ENCODE measurements at regions not wholly inside any gene's neighbourhood (a gene's known extent, or its start where the extent isn't known, plus 50 kb on each side); places are given as distances from the start of the nearest gene placed in this dataset.

DNA sequence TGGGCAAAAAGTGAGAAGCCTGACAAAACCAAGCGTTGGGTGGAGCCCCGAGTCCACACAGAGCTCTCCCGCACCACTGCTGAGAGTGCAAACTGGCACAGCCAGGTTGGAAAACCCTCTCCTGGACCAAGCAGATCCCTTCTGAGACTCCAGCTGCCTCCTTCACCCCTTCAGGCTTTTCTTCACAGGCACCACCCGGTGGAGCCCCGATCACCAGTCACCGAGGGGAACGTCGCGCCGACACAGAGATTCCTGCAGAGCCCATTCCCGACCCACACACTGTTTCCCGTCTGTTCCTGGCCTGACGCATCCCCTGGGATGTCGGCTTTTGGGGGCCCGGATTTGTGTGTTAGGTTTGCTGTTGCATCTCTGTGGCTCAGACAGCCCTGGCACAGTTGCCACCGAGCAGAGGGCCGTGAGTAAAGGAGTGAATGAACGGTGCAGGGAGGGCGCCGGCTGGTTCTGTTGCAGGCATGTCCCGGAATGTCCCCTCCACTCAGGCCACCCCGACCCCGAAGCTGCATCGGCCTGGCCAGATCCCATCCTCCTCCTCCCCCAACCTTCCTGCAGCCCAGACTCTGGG, 51.0 kb upstream of the INPP5A start:
- intact Hi-C loops (cut with DNase I; ENCODE audit: low total_unique reads) = no loop called here
- Histone ChIP-seq H3K4me1 (peaks cover 0 to 13% (median 6%) of the 10 kb centered on the region in 4 donors), H3K36me3 (no peaks in the 10 kb centered on the region), H3K4me3 (no peak overlapping the region), H3K27me3 (no peaks in the 10 kb centered on the region), H3K9me3 (no peaks in the 10 kb centered on the region), H3K27ac (no peak overlapping the region)
- TF ChIP-seq, protein P1, sequence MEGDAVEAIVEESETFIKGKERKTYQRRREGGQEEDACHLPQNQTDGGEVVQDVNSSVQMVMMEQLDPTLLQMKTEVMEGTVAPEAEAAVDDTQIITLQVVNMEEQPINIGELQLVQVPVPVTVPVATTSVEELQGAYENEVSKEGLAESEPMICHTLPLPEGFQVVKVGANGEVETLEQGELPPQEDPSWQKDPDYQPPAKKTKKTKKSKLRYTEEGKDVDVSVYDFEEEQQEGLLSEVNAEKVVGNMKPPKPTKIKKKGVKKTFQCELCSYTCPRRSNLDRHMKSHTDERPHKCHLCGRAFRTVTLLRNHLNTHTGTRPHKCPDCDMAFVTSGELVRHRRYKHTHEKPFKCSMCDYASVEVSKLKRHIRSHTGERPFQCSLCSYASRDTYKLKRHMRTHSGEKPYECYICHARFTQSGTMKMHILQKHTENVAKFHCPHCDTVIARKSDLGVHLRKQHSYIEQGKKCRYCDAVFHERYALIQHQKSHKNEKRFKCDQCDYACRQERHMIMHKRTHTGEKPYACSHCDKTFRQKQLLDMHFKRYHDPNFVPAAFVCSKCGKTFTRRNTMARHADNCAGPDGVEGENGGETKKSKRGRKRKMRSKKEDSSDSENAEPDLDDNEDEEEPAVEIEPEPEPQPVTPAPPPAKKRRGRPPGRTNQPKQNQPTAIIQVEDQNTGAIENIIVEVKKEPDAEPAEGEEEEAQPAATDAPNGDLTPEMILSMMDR (IDR thresholded peaks at IDR 0.05) = no peak
- TF ChIP-seq POLR2A (IDR thresholded peaks at IDR 0.05) = no peak
- no peak for TF ChIP-seq POLR2AphosphoS5 (IDR thresholded peaks at IDR 0.05)
- TF ChIP-seq EP300 (IDR thresholded peaks at IDR 0.05) = no peak
- no peak for DNase-seq
- WGBS, 5 donors = 84 to 90% (median 88%) methylated on average over 17 to 24 of the region's 24 CpGs

DNA sequence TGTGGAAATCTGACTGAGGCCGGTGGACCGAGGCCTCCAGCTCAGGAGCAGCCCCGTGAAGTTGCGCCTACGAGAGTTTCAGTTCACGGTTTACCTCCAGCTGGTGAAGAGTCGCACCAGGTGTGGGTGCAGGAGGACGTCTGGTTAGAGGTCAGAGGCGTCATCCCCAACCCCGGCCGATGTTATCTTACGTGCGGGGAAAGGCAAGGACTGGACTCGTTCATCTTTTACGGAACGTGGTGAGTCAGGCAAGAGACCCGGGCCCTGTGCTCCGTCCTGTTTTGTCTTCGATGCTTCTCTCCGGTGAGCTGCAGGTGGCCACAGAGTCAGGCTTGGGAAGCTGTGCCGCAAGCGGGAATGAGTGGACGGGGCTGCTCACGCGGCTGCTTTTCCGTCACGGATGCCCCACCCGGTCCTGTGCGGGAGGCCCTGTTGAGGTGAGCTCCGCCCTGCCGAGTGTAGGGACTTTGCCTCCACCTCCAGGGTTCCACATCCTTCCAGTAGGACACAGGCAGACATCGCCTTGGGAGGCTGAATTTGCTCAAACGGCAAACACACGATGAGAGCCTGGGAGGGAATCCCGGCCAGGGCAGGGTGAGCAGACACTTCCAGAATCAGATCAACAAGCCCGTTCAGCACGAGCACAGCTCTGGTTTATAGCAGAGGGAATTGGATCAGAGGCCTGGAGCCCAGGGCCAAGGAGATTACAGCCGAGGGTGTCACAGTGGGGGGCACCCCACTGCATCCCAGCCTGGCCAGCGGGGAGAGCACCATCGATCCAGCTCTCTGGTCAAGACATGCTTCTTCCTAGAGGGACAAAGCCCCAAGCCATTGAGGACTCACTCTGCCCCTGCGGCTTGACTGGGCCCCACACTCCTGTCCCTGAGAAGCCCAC, 50.1 kb upstream of the INPP5A start:
- TF ChIP-seq POLR2A (IDR thresholded peaks at IDR 0.05) (no peak), POLR2AphosphoS5 (IDR thresholded peaks at IDR 0.05) (no peak), EP300 (IDR thresholded peaks at IDR 0.05) (no peak)
- TF ChIP-seq, protein P1 (IDR thresholded peaks at IDR 0.05) = no peak
- Histone ChIP-seq H3K27me3 (no peaks in the 10 kb centered on the region), H3K4me3 (no peak overlapping the region), H3K36me3 (no peaks in the 10 kb centered on the region), H3K4me1 (peaks cover 0 to 9% (median 4%) of the 10 kb centered on the region in 4 donors), H3K27ac (no peak overlapping the region), H3K9me3 (no peaks in the 10 kb centered on the region)
- DNase-seq = no peak
- intact Hi-C loops (cut with DNase I; ENCODE audit: low total_unique reads) = no loop called here
- 78 to 88% (median 82%) methylated on average over 40 to 41 of the region's 41 CpGs for WGBS, 5 donors
